ENCODE measurements at regions not wholly inside any gene's neighbourhood (a gene's known extent, or its start where the extent isn't known, plus 50 kb on each side); places are given as distances from the start of the nearest gene placed in this dataset.

- TF ChIP-seq POLR2A (IDR thresholded peaks at IDR 0.05; ENCODE audit: low read depth, low read length) (no peak), POLR2AphosphoS5 (IDR thresholded peaks at IDR 0.05; ENCODE audit: low read depth, low read length) (no peak)
Observed at GRCh38 chr6:99780556-99780885, 173.9 kb downstream of the PRDM13 start.
